Inferior parietal cortex (tissue), 1 donor: ENCODE measurements at regions not wholly inside any gene's neighbourhood (a gene's known extent, or its start where the extent isn't known, plus 50 kb on each side); places are given as distances from the start of the nearest gene placed in this dataset.

ENCODE experiments used
- DNase-seq: peaks from one replicate; pipeline ENCODE4 v3.0.0-alpha.2; 2016; ENCODE audit errors: extremely low spot score

DNA sequence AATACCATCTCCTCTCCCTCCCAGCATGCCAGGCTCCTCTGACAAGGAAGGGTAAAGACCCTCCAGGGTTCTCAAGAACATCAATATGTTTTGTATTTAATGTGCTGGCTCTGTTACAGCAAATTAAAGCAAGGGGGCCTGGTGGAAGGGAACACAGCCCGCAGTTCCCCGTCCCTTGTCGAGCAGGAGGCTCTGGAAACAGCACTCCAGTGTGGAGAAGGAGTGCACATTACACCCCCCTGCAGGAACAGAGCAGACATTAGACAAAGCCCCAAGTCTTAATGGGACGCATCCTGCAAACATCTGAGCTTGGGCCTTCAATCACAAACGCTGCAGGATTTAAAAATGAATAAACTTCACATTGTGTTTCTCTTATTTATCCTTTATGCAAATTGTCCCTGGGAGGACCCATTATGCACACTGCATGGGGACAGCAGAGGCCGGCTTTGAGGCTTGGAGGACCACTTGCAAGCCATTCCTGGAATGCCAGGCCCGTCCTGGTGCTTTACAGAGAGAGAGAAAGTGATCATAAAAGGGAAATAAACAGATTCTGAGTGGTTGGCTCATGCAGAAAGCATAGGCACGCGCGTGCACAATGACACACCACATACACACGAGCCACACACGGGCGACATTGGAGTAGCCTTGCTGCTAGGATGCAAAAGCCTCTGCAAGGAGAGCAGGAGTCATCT, 328.7 kb downstream of the SMAD2 start:
- no peak for DNase-seq

GRCh38 chr18:47595831-47596501, 334.5 kb downstream of the SMAD2 start:
- DNase-seq, result peak; percentile 26

DNA sequence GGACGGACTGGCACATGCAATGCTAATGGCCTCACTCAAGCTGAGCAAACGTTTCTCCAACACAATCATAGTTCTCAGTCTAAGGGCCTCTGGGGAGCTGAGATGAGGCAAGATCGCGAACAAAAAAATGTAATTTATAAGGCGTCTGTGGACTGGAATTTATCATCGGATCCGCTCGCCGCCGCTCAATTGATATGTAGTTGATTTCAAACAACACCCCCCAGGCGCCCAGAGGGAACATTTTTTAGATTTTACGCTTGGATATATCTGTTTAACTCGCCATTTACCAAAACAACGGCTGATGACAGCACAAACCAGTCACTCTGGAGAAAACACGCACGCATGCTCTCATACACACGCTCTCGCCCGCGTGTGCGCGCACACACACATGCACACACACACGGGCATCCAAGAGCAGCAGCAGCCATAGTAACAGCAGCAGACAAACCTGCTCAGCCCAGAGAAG, 335.8 kb downstream of the SMAD2 start:
- peak; percentile 60 for DNase-seq

DNA sequence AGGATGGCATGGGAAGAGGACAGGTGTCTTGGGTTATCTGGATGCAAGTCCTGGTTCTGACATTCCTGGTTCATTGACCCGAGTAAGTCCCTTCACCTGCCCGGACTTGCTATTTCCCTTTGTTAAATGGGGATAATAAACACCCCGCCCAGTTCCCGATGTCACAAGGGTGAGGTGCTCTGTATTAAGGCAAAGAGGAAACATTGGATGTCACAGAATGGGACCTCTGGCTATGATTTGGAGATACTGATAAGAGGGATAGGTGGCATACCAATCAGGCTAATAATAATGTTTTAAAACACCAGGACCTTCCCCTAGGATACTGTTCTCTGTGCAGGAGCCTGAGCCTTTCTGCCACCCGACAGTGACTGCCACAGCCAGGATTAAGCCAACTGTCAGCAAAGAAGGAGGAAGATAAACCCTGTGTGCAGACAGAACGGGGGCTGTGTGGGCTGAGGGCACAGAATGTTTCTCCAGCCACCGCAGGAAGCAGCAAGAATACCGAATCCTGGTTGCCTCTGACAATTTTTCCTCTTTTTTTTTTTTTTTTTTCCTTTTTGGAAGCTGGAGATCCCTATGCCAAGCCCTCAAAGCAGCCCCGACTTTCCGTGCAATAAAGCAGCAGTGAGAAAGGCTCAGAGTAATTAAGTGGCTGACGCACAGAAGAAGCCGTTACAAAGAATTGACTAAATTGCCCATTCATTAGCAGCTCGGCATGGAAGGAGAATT, 336.6 kb downstream of the SMAD2 start:
- peak; percentile 39 for DNase-seq

- no peak for DNase-seq
These were observed 339.0 kb downstream of the SMAD2 start for GRCh38 chr18:47591429-47591828.

DNA sequence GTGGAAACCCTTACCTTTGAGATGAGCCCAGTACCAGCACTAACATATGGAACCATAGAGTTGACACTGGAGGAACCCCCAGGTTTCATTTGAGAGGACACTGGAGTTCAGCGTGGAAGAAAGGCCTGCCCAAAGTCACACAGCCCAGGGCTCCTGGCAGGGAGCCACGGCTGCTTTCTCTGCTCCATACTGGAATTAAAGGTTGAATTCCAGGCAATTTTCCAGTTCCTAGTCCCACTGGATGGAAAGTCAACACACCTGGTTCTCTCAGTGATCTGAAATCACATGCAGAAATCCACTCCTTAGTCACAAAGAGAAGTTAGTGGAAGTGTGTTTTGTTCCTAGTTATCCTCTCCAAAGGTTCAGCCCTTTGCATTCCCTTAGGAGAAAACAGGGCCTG, 336.1 kb upstream of the SKOR2 start:
- no peak for DNase-seq

DNA sequence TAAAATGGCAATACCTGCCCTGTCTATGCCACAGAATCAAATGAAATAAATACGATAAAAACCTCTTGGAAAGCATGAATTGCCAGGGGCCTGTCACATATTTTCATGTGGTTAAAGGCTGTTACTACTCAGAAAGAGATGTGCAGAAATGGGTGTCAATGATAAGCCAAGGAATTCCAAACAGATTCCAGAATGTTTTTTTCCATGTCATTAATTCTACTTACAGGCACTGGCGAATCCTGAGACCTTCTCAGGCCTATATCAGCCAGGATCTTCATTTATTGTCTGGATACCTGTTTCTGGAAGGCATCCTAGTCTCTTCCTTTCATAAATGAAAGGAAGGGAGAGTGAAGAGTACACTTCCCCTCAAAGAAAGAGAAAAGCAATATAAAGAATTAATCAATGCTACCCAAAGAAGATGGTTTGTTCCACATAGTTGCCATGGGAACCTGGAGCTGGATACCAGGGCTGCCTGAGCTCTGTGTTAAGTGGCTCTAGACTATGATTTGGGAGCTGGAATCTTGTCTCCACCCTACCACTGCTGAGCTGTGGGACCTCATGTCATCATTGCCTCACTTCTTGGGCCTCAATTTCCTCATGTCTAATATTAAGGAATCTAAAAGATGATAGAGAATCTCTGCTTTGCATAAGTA, 335.1 kb upstream of the SKOR2 start:
- peak; percentile 24 for DNase-seq

DNA sequence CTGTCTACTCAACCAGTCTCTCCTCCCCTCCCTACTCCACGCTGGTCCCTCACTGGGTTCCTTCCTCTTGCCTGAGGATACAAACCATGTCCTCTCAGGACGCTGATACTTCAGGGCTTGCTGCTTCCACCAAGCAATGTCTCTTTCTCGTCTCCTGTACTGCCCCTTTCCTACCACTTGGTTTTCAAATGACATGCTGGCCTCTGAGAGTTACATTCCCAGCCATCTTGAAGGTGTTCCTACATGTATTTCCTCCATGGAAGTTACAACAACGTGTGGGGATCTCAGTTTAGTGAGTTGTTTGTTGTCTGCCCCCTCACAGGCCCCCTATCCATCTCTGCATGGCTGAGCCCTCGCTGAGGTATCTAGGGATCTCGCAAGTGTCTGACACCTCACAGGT, 334.5 kb upstream of the SKOR2 start:
- no peak for DNase-seq

GRCh38 chr18:47585136-47585535, 333.7 kb upstream of the SKOR2 start:
- DNase-seq, result no peak

DNA sequence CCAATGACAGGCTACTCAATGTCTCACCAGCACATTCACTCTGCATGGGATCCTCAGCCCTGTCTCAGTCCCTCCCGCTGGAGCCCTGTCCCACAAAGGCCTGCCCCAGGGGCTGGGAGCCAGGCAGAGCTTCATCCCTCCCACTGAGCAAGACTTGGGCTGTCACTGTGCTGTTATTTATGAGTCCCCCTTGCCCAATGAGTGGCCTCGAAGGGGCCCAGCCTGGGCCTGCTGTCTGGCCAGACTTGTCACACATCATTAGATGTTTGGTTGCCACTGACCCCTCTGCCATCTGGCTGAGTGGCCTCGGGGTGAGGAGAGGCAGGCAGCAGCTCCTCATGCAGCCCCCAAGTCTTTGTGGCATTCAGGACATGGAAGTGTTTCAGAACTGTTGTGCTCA, 330.6 kb upstream of the SKOR2 start:
- DNase-seq, result no peak

DNA sequence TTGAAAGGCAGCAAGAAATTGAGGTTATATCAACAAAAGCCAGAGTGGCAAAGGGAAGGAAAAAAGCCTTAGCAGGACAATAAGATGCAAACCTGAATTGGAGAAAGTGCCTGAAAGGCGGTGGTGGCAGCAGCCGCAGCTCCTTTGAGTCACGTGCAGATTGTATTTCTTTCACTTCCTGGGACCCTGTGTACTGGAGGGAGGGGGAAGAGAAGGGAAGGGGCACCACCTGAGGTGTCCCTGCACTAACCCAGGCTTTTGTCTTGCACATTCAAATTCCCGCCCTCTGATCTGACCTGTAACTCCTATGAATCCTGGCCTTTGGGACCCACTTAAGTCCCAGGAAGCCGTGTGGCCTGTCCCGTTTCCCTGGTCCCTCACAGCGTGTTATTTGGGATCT, 326.1 kb upstream of the SKOR2 start:
- no peak for DNase-seq

GRCh38 chr18:47574966-47575365, 323.5 kb upstream of the SKOR2 start:
- no peak for DNase-seq

DNA sequence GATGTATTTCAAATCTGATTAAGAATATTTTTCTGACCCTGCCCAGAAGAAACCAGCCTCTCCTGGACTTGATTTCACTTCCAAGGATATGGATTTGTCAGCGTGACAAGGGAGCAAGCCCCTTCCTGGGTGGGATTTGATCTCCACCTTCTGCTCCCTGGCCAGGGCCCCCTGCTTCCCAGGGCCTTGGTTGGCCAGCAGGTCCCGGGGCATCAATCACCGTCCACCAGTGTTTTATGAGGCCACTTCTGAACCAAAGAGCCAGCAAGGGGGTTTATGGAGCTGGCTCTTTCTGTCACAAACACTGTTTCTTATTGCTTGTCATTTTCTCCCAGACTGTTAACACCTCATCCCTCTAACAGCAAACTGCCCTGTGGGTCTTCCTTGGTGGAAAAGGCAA, 320.5 kb upstream of the SKOR2 start:
- DNase-seq, result no peak

GRCh38 chr18:47566809-47567208, 315.3 kb upstream of the SKOR2 start:
- no peak for DNase-seq

- no peak for DNase-seq
These were observed 309.6 kb upstream of the SKOR2 start for GRCh38 chr18:47560723-47561715.

DNA sequence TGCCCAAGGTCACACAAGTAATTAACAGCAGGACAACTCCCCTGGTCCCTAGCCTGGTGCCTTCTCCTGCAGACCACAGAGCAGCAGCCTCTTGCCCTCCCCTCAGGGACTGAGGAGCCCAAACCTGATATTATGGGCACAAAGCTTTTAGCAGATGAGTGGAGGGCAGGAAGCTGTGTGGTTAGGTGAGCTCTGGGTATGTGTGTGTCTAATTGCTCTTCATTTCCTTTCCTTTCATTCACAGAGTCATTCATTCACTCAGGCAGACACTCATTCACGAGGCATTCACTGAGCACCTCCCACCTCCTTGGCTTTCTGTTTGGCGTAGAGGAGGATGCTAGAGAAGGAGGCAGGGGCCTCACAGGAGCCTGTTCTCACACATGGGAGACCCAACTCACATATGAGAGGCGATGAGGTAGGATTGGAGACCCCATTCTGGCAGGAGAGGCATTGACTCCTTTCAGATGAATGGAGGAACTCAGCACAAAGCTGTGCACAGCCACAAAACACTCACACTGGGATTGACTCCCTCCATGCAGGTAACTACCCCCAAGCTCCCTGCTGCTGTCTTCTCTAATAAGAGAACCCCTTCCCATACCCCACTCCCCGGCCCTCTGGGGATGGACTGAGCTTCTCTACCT, 306.8 kb upstream of the SKOR2 start:
- DNase-seq, result no peak

DNA sequence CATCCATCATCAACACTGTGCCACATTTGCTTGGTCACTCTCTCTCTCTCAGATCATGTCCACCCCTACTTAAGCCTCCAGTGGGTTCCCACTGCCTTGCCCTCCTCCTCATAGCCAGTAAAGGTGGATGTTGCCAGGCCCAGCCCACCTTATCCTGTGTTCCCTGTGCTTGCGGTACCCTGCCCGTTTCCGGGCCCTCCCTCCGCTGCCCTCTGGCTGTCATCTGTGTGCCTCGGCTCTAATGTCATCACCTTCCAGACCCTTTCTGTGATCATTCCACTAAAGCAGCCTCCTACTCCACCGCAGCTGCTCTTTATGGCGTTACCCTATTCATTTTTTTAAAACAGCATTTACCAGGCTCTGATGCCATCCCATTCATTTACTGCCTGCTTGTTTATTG, 305.7 kb upstream of the SKOR2 start:
- DNase-seq, result no peak

- no peak for DNase-seq
These were observed 301.3 kb upstream of the SKOR2 start for GRCh38 chr18:47552783-47553182.

- DNase-seq, result no peak
These were observed 299.2 kb upstream of the SKOR2 start for GRCh38 chr18:47550611-47551010.

- no peak for DNase-seq
These were observed 297.6 kb upstream of the SKOR2 start for GRCh38 chr18:47549021-47549540.
